Esophagus muscularis mucosa (tissue), 3 donors: ENCODE measurements at regions not wholly inside any gene's neighbourhood (a gene's known extent, or its start where the extent isn't known, plus 50 kb on each side); places are given as distances from the start of the nearest gene placed in this dataset.

ENCODE experiments used
- POLR2AphosphoS5 ChIP-seq, 2 donors: sonication (generic); formaldehyde crosslinking; IDR thresholded peaks; one replicate each; pipeline ENCODE4 v1.6.1; 2017; ENCODE audit warnings: antibody characterized with exemption in 2 of 2
- TF ChIP-seq, protein P1 (sequence below), 3 experiments: fragments of 200-600 bp in 2 of 3; fragments of 450-650 bp in 1 of 3; sonication (generic) in 2 of 3; IDR thresholded peaks; one replicate each; pipeline ENCODE4 v1.5.1; 2017 to 2019; ENCODE audit warnings: antibody characterized with exemption in 3 of 3, mild to moderate bottlenecking in 2 of 3, moderate library complexity in 1 of 3

DNA sequence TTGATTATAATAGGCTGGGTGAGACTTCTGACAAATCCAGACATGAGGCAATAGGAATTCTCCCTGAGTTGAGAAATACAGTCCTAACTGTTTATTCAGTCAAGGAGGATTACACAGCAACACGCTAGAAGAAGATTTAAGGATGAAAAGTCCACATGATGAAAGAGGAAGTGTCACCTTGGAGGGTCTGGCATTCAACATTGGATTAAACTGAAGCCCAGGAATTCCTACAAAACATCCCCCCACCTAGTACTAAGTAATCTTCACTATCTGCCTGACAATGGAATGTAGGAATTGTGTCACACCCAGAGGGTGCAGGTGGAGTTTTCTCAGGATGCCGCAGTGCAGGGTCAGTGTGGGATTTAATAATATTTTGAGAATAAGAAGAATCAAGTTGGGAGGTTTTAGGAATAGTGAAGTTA is 142.4 kb downstream of the SOCS6 start:
- TF ChIP-seq, protein P1, sequence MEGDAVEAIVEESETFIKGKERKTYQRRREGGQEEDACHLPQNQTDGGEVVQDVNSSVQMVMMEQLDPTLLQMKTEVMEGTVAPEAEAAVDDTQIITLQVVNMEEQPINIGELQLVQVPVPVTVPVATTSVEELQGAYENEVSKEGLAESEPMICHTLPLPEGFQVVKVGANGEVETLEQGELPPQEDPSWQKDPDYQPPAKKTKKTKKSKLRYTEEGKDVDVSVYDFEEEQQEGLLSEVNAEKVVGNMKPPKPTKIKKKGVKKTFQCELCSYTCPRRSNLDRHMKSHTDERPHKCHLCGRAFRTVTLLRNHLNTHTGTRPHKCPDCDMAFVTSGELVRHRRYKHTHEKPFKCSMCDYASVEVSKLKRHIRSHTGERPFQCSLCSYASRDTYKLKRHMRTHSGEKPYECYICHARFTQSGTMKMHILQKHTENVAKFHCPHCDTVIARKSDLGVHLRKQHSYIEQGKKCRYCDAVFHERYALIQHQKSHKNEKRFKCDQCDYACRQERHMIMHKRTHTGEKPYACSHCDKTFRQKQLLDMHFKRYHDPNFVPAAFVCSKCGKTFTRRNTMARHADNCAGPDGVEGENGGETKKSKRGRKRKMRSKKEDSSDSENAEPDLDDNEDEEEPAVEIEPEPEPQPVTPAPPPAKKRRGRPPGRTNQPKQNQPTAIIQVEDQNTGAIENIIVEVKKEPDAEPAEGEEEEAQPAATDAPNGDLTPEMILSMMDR (IDR thresholded peaks at IDR 0.05), result no peak
- no peak for TF ChIP-seq POLR2AphosphoS5 (IDR thresholded peaks at IDR 0.05)
